Fibroblast of lung (primary cell): ENCODE measurements at regions not wholly inside any gene's neighbourhood (a gene's known extent, or its start where the extent isn't known, plus 50 kb on each side); places are given as distances from the start of the nearest gene placed in this dataset.
A peak's percentile ranks its signal among the peaks of the same experiment; 100 is the strongest.

ENCODE experiments used
- DNase-seq, 2 donors: peaks; one replicate each; pipeline versions ENCODE4 v3.0.0 to v3.0.0-alpha.2; 2010; ENCODE audit warnings: low read depth in 2 of 2
- H2AFZ ChIP-seq: 2 replicates; pipeline ENCODE4 v1.5.1; 2012; ENCODE audit warnings: low read length, control low read depth, inconsistent platforms
- H3K27ac ChIP-seq: 2 replicates; pipeline ENCODE4 v1.5.1; 2011; ENCODE audit warnings: low read length, control low read depth; ENCODE audit not compliant: insufficient read depth
- H3K27me3 ChIP-seq: 2 replicates; pipeline ENCODE4 v1.5.1; 2011; ENCODE audit warnings: mild to moderate bottlenecking, low read length; ENCODE audit not compliant: control insufficient read depth, insufficient read depth
- H3K36me3 ChIP-seq: 2 replicates; pipeline ENCODE4 v1.5.1; 2011; ENCODE audit warnings: low read length; ENCODE audit not compliant: control insufficient read depth, insufficient read depth
- H3K4me1 ChIP-seq: 2 replicates; pipeline ENCODE4 v1.5.1; 2011; ENCODE audit warnings: low read length; ENCODE audit not compliant: control insufficient read depth, insufficient read depth; ENCODE audit errors: extremely low read depth
- H3K4me2 ChIP-seq: 2 replicates; pipeline ENCODE4 v1.5.1; 2011; ENCODE audit warnings: low read length, control low read depth; ENCODE audit not compliant: insufficient read depth; ENCODE audit errors: extremely low read depth
- H3K4me3 ChIP-seq, 4 experiments: fragments of 200-600 bp in 1 of 4; sonication (generic) in 1 of 4; replicated peaks in 1 of 4; 2 replicates each; pipeline ENCODE4 v1.5.1; 2011 to 2016; ENCODE audit warnings: low read length in 4 of 4, low read depth in 3 of 4, mild to moderate bottlenecking in 3 of 4, control low read depth in 2 of 4, inconsistent platforms in 1 of 4, mixed read lengths in 1 of 4; ENCODE audit not compliant: insufficient read depth in 1 of 4; ENCODE audit errors: control extremely low read depth in 1 of 4
- H3K79me2 ChIP-seq: 2 replicates; pipeline ENCODE4 v1.5.1; 2012; ENCODE audit warnings: mild to moderate bottlenecking, low read length, inconsistent platforms; ENCODE audit not compliant: control insufficient read depth, insufficient read depth
- H3K9ac ChIP-seq: 2 replicates; pipeline ENCODE4 v1.5.1; 2011; ENCODE audit warnings: mild to moderate bottlenecking, low read length, control low read depth; ENCODE audit not compliant: insufficient read depth
- H3K9me3 ChIP-seq: 2 replicates; pipeline ENCODE4 v1.5.1; 2012; ENCODE audit warnings: low read depth, low read length; ENCODE audit not compliant: control insufficient read depth, insufficient read depth
- H4K20me1 ChIP-seq: 2 replicates; pipeline ENCODE4 v1.5.1; 2011; ENCODE audit warnings: low read length; ENCODE audit not compliant: control insufficient read depth, insufficient read depth; ENCODE audit errors: extremely low read depth
- EZH2 ChIP-seq: IDR thresholded peaks from 2 replicates; pipeline ENCODE4 v1.5.1; 2012; ENCODE audit warnings: low read length, control low read depth, mild to moderate bottlenecking; ENCODE audit errors: missing control alignments
- TF ChIP-seq, protein P1 (sequence below), 2 donors: IDR thresholded peaks in 1 of 2; conservative IDR thresholded peaks in 1 of 2; 1 replicate in 1 of 2; 2 replicates in 1 of 2; pipeline ENCODE4 v1.5.1; 2011 to 2012; ENCODE audit warnings: low read length in 2 of 2, control low read depth in 1 of 2, inconsistent platforms in 1 of 2, low read depth in 1 of 2, mild to moderate bottlenecking in 1 of 2

DNA sequence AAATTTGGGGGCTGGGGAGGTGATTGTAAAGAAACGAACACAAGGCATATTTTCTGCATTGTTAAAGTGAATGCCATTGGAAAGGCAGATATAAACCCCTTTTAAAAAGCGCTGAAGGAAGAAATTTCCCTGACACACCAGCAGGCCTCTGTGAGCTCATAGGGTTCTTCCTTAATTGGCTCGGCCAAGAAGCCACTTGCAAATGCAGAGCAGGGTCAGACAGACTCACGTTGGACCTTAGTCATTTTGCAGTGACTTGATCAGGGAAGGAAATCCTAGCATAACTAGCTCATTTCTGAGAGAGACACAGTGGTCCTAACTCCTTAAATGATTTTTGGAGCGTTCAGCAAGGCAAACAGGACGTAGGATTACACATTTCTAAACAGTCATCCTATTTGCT lies 1461.4 kb downstream of the GATA3 start:
- H3K27me3 ChIP-seq: no peaks in the 10 kb centered on the region
- H3K27ac ChIP-seq: no peak overlapping the region
- H3K79me2 ChIP-seq: no peaks in the 10 kb centered on the region
- DNase-seq: no peak
- H3K36me3 ChIP-seq: no peaks in the 10 kb centered on the region
- H4K20me1 ChIP-seq: no peaks in the 10 kb centered on the region
- H3K4me3 ChIP-seq: no peak overlapping the region
- H3K4me1 ChIP-seq: no peaks in the 10 kb centered on the region
- H3K9ac ChIP-seq: no peak overlapping the region
- TF ChIP-seq EZH2: no peak
- TF ChIP-seq, protein P1, sequence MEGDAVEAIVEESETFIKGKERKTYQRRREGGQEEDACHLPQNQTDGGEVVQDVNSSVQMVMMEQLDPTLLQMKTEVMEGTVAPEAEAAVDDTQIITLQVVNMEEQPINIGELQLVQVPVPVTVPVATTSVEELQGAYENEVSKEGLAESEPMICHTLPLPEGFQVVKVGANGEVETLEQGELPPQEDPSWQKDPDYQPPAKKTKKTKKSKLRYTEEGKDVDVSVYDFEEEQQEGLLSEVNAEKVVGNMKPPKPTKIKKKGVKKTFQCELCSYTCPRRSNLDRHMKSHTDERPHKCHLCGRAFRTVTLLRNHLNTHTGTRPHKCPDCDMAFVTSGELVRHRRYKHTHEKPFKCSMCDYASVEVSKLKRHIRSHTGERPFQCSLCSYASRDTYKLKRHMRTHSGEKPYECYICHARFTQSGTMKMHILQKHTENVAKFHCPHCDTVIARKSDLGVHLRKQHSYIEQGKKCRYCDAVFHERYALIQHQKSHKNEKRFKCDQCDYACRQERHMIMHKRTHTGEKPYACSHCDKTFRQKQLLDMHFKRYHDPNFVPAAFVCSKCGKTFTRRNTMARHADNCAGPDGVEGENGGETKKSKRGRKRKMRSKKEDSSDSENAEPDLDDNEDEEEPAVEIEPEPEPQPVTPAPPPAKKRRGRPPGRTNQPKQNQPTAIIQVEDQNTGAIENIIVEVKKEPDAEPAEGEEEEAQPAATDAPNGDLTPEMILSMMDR (conservative IDR thresholded peaks at IDR 0.05 in 1 of 2, IDR thresholded peaks at IDR 0.05 in 1 of 2; ENCODE audit: low read depth in 1 of 2, low read length in 2 of 2): no peak
- no peak overlapping the region for H3K4me2 ChIP-seq
- no peaks in the 10 kb centered on the region for H3K9me3 ChIP-seq
- no peak overlapping the region for H2AFZ ChIP-seq

DNA sequence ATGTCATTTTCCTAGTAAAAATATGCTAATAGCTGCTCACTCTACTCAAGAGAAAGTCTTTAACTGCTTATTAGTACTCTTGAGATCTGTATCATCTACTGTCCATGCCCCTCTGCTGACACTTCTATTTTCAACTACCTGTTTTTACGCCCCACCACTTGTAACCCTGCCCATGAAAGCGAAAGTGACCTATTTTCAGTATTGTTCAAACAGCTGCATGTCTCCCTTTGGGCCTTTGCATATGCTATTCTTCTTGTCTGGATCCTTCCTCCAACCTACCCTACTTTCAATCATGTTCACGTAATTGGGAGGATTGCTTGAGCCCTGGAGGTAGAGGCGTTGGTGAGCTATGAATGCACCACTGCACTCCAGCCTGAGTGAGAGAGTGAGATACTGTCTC lies 1481.3 kb downstream of the GATA3 start:
- TF ChIP-seq, protein P1 (conservative IDR thresholded peaks at IDR 0.05 in 1 of 2, IDR thresholded peaks at IDR 0.05 in 1 of 2; ENCODE audit: low read depth in 1 of 2, low read length in 2 of 2): no peak
- no peak for TF ChIP-seq EZH2
- Histone ChIP-seq H3K9me3 (no peaks in the 10 kb centered on the region), H3K27me3 (no peaks in the 10 kb centered on the region)

DNA sequence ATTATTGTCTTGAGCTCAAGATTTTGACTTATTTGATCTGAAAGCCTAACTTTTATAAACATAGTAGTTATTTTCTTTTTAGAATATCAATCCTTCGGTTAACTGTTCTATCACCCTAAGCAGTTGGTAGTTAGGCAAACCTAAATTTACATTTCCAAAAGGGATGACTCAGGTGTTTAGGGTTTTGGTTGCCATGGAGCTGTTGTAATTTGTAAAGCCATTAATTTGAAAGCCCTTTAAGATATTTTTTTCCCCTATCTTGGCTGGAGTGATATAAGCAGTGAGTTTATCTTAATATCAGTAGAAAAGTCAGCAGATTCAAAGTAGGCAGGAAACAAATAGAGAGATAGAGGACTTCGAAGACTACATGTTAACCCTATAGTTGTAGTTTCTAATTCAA lies 1472.6 kb upstream of the CELF2 start:
- no peak overlapping the region for H2AFZ ChIP-seq
- H3K4me2 ChIP-seq: no peak overlapping the region
- H3K9me3 ChIP-seq: no peaks in the 10 kb centered on the region
- no peaks in the 10 kb centered on the region for H3K4me1 ChIP-seq
- H3K27me3 ChIP-seq: no peaks in the 10 kb centered on the region
- no peak overlapping the region for H3K4me3 ChIP-seq
- no peaks in the 10 kb centered on the region for H3K36me3 ChIP-seq
- DNase-seq: peak in 1 of 2 donors; percentile 8
- H3K79me2 ChIP-seq: no peaks in the 10 kb centered on the region
- no peak overlapping the region for H3K27ac ChIP-seq
- TF ChIP-seq, protein P1 (conservative IDR thresholded peaks at IDR 0.05 in 1 of 2, IDR thresholded peaks at IDR 0.05 in 1 of 2; ENCODE audit: low read depth in 1 of 2, low read length in 2 of 2): no peak
- no peak for TF ChIP-seq EZH2
- H3K9ac ChIP-seq: no peak overlapping the region
- H4K20me1 ChIP-seq: no peaks in the 10 kb centered on the region

More for the DNA sequence above, 1481.3 kb downstream of the GATA3 start:
- H3K79me2 ChIP-seq: no peaks in the 10 kb centered on the region
- H4K20me1 ChIP-seq: no peaks in the 10 kb centered on the region
- no peaks in the 10 kb centered on the region for H3K4me1 ChIP-seq
- DNase-seq: no peak
- no peak overlapping the region for H3K9ac ChIP-seq
- no peak overlapping the region for H2AFZ ChIP-seq
- no peaks in the 10 kb centered on the region for H3K36me3 ChIP-seq
- no peak overlapping the region for H3K4me3 ChIP-seq
- H3K4me2 ChIP-seq: no peak overlapping the region
- no peak overlapping the region for H3K27ac ChIP-seq
